Activated naive CD4-positive, alpha-beta T cell treated with Interleukin-2 at 50 U/mL for 16 hours (primary cell): ENCODE measurements at regions not wholly inside any gene's neighbourhood (a gene's known extent, or its start where the extent isn't known, plus 50 kb on each side); places are given as distances from the start of the nearest gene placed in this dataset.

Source experiments
- DNase-seq: peaks from one replicate; pipeline ENCODE4 v3.0.0-alpha.2; 2020

GRCh38 chr2:213202011-213202410 is 50.6 kb upstream of the IKZF2 start:
- DNase-seq = no peak

GRCh38 chr2:213205944-213206343 is 54.5 kb upstream of the IKZF2 start:
- no peak for DNase-seq

GRCh38 chr2:213213186-213213585 is 61.8 kb upstream of the IKZF2 start:
- no peak for DNase-seq

DNA sequence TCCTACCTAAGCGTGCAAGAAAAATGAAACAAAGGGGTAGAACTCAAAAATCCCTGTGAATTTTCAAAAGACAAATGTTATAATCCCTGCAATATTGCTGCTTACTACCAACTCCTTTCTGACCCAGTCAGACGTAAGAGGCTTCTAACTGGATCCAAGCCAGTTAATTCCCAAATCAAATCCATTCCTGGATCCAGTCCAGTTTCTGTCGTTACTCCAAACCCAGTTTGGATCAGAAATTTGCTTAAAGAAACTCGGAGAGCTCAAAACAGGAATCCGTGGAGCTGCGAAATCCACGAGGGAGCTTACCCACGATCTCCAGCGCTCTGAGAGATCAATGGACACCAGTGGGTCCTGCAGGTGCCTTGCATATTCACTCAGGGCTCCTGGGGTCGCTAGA is 62.8 kb upstream of the IKZF2 start:
- DNase-seq = no peak

GRCh38 chr2:213216461-213216860 is 65.0 kb upstream of the IKZF2 start:
- DNase-seq = no peak

DNA sequence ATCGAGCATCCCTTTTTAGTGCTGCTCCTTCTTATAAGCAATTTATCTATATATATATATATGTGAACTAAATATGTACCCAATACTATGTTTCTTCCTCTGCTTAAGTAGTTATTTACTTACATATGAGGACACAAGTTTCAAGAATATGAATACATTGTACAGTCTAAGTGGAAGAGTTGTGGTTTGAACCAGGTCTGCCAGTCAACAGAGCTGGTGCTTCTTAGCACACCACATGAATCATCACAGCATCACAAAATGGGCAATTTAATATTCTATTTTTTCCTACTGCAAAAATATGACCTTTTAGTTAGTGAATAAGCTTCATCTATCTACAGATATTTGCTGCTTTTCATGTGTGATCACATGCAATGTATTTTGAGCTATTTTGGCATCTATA is 64.4 kb upstream of the SPAG16 start:
- DNase-seq = no peak

DNA sequence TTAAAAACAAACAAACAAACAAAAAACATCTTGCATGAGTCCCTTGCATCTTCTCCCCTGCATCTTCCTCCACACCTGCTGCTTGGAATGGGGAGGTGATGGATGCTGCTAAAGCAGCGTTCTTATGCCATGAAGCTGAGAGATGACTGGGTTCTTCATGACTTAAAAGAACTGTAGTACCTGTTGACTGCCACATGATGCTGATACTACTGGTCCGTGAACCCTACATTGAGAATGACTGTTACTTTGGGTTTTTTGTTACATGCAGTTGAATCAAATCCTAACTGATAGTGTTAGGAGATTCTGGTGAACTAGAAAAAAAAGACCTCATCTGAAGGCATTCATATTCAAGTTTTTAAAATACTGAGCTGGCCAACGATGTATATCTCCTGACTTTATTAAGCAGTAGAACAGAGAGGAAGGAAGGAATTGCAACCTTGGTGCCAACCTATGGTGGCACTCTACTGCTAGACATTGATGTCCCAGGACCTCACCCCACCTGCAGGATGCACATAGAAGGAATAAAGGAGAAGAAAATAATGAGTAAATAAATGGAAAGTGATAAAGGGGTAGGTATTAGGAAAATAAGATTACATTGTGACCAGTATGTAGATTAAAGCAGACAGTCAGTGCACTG is 63.2 kb upstream of the SPAG16 start:
- DNase-seq = no peak

- no peak for DNase-seq
Measured at GRCh38 chr2:213221957-213222356, 62.3 kb upstream of the SPAG16 start.

DNA sequence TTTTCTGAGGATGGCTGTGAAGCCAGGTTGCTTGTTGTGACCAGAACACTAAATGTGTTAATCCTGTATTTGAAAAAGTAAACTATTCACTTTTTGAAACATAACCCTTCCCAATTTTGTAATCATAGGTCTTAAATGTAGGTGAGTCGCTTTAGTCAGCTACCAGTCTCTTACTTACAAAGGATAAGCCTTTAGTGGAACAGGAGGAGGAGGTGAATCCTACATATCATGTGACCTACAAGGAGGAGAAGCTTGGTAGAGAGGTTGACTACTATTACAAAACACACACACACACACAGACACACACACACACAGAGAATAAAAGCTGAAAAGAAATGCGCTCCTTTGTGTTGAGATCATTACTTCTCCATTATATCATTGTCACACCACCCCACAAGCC is 59.9 kb upstream of the SPAG16 start:
- no peak for DNase-seq

DNA sequence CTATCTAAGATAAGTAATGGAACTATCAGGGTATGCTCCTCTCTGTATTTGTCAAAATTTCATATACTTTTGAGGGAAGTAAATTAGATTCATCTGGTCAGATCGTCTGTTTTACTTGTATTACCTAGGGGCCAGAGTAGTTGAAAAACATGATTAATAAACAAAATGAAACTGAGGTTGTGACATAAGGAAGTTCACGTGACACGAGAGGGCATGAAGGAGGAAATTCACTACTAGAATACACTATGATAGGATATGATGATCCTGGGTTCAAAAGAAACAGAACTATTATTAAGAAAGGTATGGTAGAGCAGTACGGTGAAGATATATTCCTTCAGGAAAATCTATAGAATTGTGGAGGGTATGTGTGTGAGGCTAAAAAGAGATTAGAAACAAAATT is 58.4 kb upstream of the SPAG16 start:
- no peak for DNase-seq

- no peak for DNase-seq
Measured at GRCh38 chr2:213227458-213227857, 56.8 kb upstream of the SPAG16 start.

- no peak for DNase-seq
Measured at GRCh38 chr2:213228638-213229037, 55.6 kb upstream of the SPAG16 start.

- no peak for DNase-seq
Measured at GRCh38 chr2:213229814-213230213, 54.5 kb upstream of the SPAG16 start.

DNA sequence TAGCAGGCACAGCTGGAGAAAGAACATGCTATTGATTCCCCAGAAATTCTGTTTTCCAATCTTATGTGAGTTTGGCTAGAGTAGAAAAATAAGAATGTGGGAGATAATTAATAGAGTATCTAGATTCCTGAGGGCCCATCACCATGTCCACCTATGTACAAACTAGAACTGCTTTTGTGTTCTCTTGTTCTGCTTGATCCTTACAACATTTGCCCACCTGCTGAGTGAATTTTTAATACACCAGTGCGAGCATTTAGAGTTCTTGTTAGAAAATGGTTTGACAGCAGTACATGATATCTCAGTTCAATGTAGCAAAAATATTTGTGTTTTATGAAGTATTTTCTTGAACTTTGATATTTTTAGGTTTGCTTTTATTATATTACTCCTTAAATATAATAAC is 52.3 kb upstream of the SPAG16 start:
- no peak for DNase-seq

- DNase-seq = peak; percentile 15
Measured at GRCh38 chr2:213232649-213233437, 51.4 kb upstream of the SPAG16 start.

DNA sequence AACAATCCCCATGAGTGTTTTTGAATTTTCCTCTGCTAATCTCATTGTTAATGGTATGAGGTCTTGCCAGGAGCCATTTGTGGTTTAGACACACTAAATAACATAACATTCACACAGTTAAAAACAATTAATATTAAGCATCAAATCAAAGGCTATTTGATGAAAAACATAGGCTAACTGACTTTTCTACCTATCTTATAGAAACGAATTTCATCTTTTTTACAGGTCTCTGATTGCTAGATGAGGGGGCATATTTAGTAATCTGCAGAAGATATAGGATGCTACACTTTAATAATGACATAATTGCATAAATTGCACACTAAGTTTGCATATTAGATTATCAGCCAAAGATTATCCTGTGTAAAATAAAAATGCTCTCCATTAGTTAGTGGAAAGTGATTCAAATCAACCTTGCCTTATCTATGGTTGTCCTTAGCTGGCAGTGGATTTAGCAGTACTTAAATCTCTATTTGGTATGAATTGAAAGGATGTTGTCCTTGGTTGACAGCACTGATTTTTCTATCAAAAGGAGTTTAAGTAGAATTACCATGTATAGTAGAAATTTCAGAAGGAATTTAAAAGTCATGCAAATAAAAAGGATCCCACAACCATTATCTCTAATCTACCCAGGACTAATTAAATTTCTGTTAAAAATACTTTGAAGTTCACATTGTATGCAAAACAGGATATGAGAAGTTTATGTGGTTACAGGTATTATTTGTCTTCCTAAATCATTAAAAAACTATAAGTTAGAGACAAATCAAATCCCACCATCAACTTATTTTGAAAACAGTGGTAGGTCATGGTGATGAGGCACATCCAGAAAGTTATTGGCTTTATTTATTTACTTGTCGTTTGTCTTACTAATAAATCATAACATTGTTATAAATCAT is 50.6 kb upstream of the SPAG16 start:
- DNase-seq = no peak
